DND-41 (cell line): ENCODE measurements at regions not wholly inside any gene's neighbourhood (a gene's known extent, or its start where the extent isn't known, plus 50 kb on each side); places are given as distances from the start of the nearest gene placed in this dataset.

ENCODE experiments used
- ATAC-seq: fragments of 200-7000 bp; cut with Tn5 transposase; 3 replicates; pipeline ENCODE4 v1.9.1; 2021; ENCODE audit warnings: low read depth; ENCODE audit not compliant: insufficient read depth
- DNase-seq: peaks from one replicate; pipeline ENCODE4 v3.0.0-alpha.2; 2020
- H2AFZ ChIP-seq: 2 replicates; pipeline ENCODE4 v1.6.0; 2012; ENCODE audit warnings: low read depth, low read length
- H3K27ac ChIP-seq: 2 replicates; pipeline ENCODE4 v1.5.1; 2012; ENCODE audit warnings: low read length, inconsistent platforms
- H3K27me3 ChIP-seq: fragments of 200-600 bp; sonication (generic); 2 replicates; pipeline ENCODE4 v1.6.0; 2012; ENCODE audit warnings: low read length, mild to moderate bottlenecking, inconsistent platforms; ENCODE audit not compliant: insufficient read depth, poor library complexity
- H3K36me3 ChIP-seq: 2 replicates; pipeline ENCODE4 v1.5.1; 2012; ENCODE audit warnings: low read length, inconsistent platforms; ENCODE audit not compliant: insufficient read depth
- H3K4me1 ChIP-seq: 2 replicates; pipeline ENCODE4 v1.5.1; 2012; ENCODE audit warnings: mild to moderate bottlenecking, low read length; ENCODE audit not compliant: insufficient read depth
- H3K4me2 ChIP-seq: 2 replicates; pipeline ENCODE4 v1.6.0; 2012; ENCODE audit warnings: mild to moderate bottlenecking, moderate library complexity, low read length, inconsistent platforms; ENCODE audit not compliant: insufficient read depth
- H3K4me3 ChIP-seq, 2 experiments: fragments of 200-600 bp in 1 of 2; shearing (Covaris generic) in 1 of 2; 2 replicates each; pipeline ENCODE4 v1.5.1; 2012 to 2016; ENCODE audit warnings: inconsistent platforms in 2 of 2, low read length in 2 of 2, mild to moderate bottlenecking in 2 of 2, low read depth in 1 of 2, moderate library complexity in 1 of 2
- H3K79me2 ChIP-seq: 2 replicates; pipeline ENCODE4 v1.6.0; 2012; ENCODE audit warnings: low read length, inconsistent platforms; ENCODE audit not compliant: insufficient read depth
- H3K9ac ChIP-seq: 2 replicates; pipeline ENCODE4 v1.6.0; 2012; ENCODE audit warnings: low read depth, mild to moderate bottlenecking, inconsistent platforms, low read length, moderate library complexity
- H3K9me3 ChIP-seq: 2 replicates; pipeline ENCODE4 v1.5.1; 2012; ENCODE audit warnings: low read length, moderate library complexity, mild to moderate bottlenecking, inconsistent platforms; ENCODE audit not compliant: insufficient read depth, severe bottlenecking
- H4K20me1 ChIP-seq: 2 replicates; pipeline ENCODE4 v1.6.0; 2012; ENCODE audit warnings: low read length; ENCODE audit not compliant: insufficient read depth
- CTCF ChIP-seq: IDR thresholded peaks from 2 replicates; pipeline ENCODE4 v1.5.1; 2012; ENCODE audit warnings: borderline replicate concordance, low read length, moderate library complexity, mild to moderate bottlenecking; ENCODE audit not compliant: poor library complexity, severe bottlenecking; ENCODE audit errors: extremely low read depth
- EZH2 ChIP-seq: IDR thresholded peaks from 3 replicates; pipeline ENCODE4 v1.6.1; 2012; ENCODE audit warnings: borderline replicate concordance, low read depth, mild to moderate bottlenecking, moderate library complexity, low read length, inconsistent platforms; ENCODE audit not compliant: severe bottlenecking

DNA sequence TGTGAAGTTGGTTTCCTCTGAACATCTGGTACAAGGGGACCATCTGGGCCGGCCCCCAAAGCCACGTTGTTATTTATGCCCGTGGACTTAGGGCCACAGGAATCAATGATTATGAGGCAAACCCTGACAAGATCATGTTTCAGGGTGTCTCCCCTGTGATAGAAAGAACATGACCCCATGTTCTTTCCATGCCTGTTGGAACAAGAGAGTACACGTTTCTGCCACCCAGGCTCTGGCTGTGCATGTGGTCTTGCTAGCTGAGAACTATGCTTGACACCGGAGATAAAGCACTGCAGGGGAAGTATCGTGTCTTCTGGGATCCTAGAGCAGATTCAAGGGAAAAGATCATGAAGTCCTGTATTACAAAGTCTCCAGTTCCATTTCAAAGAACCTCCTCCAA lies 64.2 kb downstream of the TMEM17 start:
- no peaks in the 10 kb centered on the region for H3K4me1 ChIP-seq
- DNase-seq (no peak), ATAC-seq (no peak)
- TF ChIP-seq CTCF: no peak
- no peak for TF ChIP-seq EZH2
- no peak overlapping the region for H2AFZ ChIP-seq
- no peak overlapping the region for H3K4me3 ChIP-seq
- H3K36me3 ChIP-seq: no peaks in the 10 kb centered on the region
- H3K9me3 ChIP-seq: no peaks in the 10 kb centered on the region
- H4K20me1 ChIP-seq: no peaks in the 10 kb centered on the region
- no peak overlapping the region for H3K9ac ChIP-seq
- no peaks in the 10 kb centered on the region for H3K79me2 ChIP-seq
- H3K27ac ChIP-seq: no peak overlapping the region
- no peaks in the 10 kb centered on the region for H3K27me3 ChIP-seq
- no peak overlapping the region for H3K4me2 ChIP-seq

- Histone ChIP-seq H4K20me1 (no peaks in the 10 kb centered on the region), H3K4me2 (no peak overlapping the region), H3K4me1 (no peaks in the 10 kb centered on the region), H3K9me3 (no peaks in the 10 kb centered on the region), H3K27ac (no peak overlapping the region), H3K79me2 (no peaks in the 10 kb centered on the region), H2AFZ (no peak overlapping the region), H3K9ac (no peak overlapping the region), H3K27me3 (no peaks in the 10 kb centered on the region), H3K36me3 (no peaks in the 10 kb centered on the region), H3K4me3 (no peak overlapping the region)
- ATAC-seq (no peak), DNase-seq (no peak)
- TF ChIP-seq CTCF (no peak), EZH2 (no peak)
Observed at GRCh38 chr2:62441421-62441820, 64.6 kb downstream of the TMEM17 start.

- Histone ChIP-seq H3K27ac (no peak overlapping the region), H3K4me1 (no peaks in the 10 kb centered on the region), H3K9me3 (no peaks in the 10 kb centered on the region), H3K36me3 (no peaks in the 10 kb centered on the region), H3K79me2 (no peaks in the 10 kb centered on the region), H3K27me3 (no peaks in the 10 kb centered on the region), H3K9ac (no peak overlapping the region), H3K4me3 (no peak overlapping the region), H2AFZ (no peak overlapping the region), H4K20me1 (no peaks in the 10 kb centered on the region), H3K4me2 (no peak overlapping the region)
- DNase-seq (no peak), ATAC-seq (no peak)
- TF ChIP-seq CTCF: no peak
- TF ChIP-seq EZH2: no peak
Observed at GRCh38 chr2:62440281-62440946, 65.6 kb downstream of the TMEM17 start.

DNA sequence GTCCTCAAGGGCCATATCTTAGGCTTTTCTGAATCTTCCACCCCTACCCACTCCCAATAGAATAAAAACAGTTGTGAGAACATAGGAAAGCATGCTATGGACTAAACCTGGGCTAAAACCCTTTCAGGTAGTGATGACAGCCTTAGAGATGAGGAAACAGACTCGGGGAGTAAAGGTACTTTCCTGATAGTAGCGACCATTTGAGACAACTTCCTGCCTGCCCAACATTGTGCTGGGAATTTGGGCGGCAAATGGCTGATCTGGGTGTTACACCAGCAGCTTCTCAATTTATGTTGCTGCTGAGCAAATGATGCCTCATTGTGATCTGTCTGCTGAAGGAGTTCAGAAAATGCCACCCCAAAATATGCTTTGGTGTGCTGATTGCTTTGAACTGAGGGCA lies 66.6 kb downstream of the TMEM17 start:
- H3K9ac ChIP-seq: no peak overlapping the region
- H3K36me3 ChIP-seq: no peaks in the 10 kb centered on the region
- no peaks in the 10 kb centered on the region for H3K27me3 ChIP-seq
- H2AFZ ChIP-seq: no peak overlapping the region
- no peaks in the 10 kb centered on the region for H4K20me1 ChIP-seq
- H3K9me3 ChIP-seq: no peaks in the 10 kb centered on the region
- H3K4me1 ChIP-seq: no peaks in the 10 kb centered on the region
- no peak for TF ChIP-seq EZH2
- no peak for TF ChIP-seq CTCF
- H3K27ac ChIP-seq: no peak overlapping the region
- DNase-seq (no peak), ATAC-seq (no peak)
- H3K4me2 ChIP-seq: no peak overlapping the region
- no peak overlapping the region for H3K4me3 ChIP-seq
- no peaks in the 10 kb centered on the region for H3K79me2 ChIP-seq
